Activated CD4-positive, alpha-beta T cell treated with anti-CD3 and anti-CD28 coated beads, Interleukin-2, amount 50 U/mL, for 24 hours (primary cell): ENCODE measurements at regions not wholly inside any gene's neighbourhood (a gene's known extent, or its start where the extent isn't known, plus 50 kb on each side); places are given as distances from the start of the nearest gene placed in this dataset.
"Not testable (repeated sequence)": the region's sequence is repeated elsewhere in the genome, so short reads cannot be mapped to it uniquely, and the experiment has no call there.

ENCODE experiments used
- DNase-seq, 2 donors: peaks; one replicate each; pipeline ENCODE4 v3.0.0-alpha.2; 2020; ENCODE audit warnings: low read depth in 1 of 2, low spot score in 1 of 2

DNA sequence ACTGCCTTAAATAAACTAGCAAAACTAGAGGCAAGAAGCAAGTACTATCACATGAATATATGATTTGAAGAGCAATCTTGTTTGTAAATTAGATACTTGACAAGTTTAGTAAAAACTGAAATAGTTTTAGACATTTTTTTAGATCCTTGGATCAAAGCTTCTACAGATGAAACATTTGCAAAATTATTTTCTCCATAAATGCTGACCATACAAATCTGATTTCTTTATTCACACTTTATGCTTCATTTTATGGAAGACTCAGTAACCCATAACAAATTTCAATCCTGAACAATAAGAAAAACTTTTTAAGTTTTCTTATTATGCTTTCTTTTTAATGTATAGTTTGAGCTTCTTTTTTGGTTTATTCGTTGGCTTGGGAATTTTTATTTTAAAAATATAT is 750.2 kb upstream of the SLITRK5 start:
- DNase-seq: no peak

DNA sequence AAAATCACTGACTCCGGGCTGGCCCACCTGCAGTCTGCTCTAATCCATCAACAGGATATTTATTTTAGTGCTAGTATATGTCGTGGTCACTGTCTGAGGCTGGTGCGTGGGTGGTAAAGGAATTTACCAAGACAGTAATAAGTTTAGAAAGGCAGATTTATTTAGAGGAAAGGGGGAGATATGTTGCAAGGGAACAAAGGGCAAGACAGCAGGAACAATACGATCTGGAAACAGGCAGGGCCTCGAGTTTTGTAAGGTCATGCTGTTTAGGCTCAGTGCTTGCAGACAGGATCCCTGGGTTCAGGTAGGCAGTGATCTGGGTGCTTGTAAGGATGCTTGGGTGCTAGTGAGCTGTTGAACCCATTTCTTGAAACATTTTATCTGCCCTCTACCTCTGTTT is 748.2 kb upstream of the SLITRK5 start:
- no peak for DNase-seq

DNA sequence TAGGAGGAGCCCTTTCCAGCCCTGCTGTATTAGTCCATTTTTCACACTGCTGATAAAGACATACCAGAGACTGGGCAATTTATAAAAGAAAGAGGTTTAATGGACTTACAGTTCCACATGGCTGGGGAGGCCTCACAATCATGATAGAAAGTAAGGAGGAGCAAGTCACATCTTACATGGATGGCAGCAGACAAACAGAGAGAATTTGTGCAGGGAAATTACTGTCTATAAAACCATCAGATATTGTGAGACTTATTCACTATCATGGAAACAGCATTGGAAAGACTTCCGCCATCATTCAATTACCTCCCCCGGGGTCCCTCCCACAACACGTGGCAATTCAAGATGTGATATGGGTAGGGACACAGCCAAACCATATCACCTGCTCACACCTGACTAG is 744.3 kb upstream of the SLITRK5 start:
- not testable (repeated sequence) for DNase-seq

DNA sequence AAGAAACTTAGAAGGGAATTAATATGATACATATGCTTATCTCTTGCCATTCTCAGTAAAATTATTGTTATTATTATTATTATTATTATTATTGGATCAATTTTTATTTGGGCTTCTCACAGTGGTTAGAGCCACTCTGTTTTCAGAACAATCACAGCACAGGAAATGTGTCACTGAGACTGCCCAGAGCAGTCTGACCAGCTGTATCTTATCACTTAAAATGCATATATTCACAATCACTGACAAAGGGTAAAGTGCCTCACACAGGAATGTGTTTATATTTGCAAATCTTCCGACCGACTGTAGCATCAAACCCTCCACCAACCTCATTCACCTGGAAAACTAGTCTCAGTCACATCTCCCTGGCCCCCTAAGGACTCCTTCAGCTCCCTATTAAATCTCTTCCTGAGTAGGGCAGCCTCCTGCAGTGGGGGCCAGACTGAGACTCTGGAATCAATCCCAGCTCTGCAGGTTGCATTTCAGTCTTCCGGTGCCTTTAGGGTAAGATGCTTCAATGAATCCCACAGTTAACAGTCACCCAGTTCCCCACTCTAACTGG is 738.3 kb upstream of the SLITRK5 start:
- no peak for DNase-seq

DNA sequence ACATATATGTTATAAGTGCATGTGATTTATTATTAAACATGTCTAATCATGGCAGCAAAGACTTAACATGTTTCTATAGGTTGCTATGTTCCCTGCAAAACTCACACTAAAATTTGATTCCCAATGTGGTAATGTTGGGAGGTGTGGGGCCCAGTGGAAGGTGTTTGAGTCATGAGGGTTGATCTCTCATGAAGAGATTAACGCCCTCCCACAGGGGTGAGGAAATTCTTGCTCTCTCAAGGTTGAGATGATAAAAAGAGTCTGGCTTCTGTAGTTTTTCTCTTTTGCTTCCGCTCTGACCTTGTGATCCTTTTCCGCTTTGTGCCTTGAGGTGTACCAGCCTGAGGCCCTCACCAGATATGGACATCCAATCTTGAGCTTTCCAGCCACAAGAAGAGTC is 737.5 kb upstream of the SLITRK5 start:
- no peak for DNase-seq

DNA sequence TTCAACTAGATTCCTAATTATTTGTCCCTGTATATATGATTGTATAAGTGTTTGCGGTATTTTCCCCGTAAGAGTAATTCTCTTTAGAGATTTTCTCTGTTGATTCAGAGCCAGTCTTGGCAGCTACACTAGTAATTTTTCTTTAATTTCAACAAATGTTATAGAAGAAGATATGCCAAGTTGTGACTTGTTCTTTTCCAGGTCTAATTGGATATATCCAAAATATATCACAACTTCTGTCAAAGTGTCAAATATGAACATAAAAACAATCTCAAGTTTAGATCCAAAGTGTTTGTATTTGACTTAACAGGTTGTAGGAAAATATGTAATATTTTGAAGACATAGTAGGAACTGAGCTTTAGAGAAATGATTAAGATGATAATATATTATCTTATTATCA is 733.9 kb upstream of the SLITRK5 start:
- no peak for DNase-seq

DNA sequence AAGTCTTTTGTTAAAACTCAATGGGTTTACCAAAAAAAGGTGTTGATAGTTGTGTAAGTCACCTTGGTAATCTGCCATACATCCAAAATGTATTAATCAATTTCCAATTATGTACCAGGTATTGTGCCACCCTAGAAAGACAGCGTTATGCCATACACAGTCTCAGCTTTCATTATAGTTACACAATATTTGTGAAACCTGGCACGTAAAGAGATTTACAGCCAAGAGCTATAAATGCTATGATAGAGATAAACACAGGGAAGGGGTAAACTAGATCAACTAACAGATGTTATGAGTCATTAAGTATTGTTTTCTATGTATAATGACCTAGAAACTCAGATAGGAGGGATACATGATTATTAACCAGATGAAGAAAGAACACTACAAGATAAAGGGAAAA is 725.6 kb upstream of the SLITRK5 start:
- DNase-seq: no peak

DNA sequence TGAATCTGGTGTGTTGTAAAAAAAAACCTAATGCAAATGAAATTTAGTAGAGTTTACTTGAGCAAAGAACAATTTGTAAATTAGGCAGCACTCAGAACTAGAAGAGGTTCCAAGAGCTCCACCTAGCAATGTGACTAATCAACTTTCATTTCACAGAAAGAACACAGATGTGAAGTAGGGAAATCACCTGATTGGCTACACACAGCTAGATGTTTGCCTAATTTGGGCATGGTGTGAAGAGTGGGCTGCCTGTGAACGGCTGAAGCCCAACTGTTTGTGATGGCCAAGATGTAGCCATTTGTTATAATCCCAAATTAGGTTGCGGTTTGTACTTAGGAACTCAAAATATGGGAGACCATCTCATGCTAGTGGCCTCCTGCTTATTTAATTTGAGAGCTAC is 724.4 kb upstream of the SLITRK5 start:
- no peak for DNase-seq

DNA sequence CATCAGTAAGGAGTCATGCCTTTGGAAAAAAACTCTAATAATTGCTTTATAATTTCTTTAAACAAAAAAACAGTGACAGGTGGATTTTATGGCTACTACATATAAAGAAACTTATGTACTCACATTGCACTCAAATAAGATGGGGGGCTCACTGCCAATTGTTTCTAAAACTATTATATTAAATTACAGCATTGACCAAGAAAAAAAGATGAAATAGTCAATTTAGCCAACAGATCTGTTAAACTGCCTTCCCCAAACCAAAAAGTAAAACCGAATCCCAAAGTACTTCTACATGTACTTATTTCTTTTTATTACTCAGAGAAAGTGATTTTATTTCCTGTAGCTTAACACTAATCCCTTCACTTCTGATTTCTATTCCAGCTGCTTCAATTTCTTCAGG is 716.8 kb upstream of the SLITRK5 start:
- DNase-seq: no peak

DNA sequence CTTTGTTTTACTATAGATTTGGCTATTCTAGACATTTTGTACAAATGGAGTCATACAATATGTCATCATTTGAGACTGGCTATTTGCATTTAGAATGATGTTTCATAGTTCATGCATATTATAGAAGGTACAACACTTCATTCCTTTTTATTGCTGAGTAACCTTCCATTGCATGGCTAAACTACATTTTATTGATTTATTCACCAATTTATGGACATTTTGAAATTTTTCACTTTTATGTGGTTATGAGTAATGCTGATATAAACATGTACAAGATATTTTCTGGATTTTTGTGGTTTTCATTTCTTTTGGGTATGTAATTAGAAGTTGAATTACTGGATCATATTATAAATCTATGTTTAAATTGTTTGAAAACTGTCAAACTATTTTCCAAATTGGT is 710.3 kb upstream of the SLITRK5 start:
- DNase-seq: no peak

DNA sequence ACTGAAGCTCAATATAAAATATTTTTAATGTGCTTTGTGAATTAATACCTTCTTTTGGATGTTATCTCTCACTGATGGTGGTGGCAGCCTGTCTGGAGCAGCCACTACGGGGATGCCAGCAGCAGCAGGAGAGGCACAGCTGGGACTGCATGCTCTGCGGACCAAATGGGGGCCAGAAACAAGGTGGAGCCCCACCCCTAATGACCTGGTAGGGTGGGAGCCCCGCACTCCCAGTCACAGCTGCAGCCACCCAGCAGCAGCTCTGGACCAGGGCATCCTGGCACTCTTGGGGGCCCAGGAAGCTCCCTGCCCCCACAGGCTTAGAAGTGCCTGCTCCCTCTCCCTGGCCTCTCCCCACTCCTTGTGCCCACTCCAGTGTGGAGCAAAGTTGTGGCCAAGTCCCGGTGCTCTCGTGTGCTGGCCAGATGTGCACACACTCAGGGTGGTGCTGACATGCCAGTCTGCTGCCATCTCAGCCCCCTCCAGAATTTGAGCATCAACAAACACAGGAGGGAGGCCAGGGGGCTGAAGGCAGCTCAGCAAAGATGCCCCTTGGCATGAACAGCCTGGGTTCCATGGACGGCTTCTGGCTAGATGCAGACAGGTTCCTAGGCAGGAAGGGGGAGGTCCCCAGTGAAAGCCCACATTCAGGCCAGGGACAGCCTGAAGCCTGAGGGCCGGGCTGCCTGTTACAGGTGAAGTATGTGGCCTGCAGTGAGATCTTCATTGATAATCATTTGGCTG is 696.7 kb upstream of the SLITRK5 start:
- no peak for DNase-seq

DNA sequence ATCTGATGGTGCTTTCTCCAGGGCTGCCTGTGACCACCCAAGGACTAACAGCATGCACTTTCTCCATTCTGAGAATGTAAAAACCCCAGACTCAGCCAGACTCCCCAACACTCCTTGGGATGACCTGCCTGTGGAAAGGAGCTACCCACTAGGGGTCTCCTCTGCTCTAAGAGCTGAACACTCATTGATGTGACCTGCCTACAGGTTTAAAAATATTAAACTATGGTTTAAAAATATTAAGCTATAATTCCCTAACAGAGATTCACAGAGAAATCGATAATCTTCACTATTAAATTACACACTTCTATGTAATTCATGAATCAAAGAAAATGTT is 696.2 kb upstream of the SLITRK5 start:
- no peak for DNase-seq

DNA sequence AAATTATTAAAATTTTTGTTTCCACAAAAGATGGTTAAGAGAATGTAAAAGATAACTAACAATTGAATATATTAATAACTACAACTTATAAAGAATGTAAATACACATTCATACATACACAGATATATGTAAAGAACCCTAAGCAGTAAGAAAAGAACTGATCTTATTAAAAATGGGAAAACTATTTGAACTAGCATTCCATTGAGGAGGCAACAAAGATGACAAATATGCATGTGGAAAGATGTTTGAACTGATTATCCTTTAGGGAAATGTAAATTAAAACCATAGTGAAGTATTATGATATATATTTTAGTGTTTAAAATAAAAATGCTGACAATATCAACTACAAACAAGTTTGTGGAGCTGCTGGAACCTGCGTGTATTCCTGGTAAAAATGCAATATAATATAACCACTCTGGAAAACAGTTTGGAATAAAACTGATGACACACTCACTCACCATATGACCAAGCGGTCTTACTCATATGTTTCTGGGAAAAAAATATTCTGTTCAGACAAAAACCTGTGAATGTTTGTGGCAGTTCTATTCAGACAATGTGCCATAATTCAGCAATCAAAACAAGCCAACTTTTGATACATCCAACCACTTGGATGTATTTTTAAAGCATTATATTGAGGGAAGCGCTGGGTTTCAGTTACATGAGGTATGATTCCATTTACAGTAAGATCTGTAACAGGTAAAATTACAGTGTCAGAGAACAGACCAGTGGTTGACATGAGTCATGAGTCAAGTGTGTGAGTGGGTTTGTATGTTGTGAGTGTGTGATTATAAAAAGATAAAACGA is 694.4 kb upstream of the SLITRK5 start:
- DNase-seq: no peak

DNA sequence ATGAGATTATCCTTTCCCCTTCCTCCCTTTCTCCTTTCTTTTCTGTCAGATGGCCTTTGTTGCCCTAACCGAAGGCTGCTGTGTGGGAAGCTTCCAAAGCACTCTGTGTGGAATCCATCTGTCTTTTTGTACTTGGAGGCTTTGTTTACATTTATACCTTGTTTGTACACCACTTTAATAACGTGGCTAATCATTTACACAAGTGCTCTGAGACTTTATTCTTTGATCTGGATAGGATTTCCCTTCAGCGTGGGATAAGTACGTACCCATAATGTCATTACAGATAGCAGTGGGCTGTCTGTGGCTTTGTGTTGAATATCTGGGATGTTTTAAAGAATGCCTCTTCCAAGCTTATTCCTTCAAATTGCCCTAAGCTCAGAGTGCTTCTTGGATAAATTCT is 684.7 kb upstream of the SLITRK5 start:
- no peak for DNase-seq

DNA sequence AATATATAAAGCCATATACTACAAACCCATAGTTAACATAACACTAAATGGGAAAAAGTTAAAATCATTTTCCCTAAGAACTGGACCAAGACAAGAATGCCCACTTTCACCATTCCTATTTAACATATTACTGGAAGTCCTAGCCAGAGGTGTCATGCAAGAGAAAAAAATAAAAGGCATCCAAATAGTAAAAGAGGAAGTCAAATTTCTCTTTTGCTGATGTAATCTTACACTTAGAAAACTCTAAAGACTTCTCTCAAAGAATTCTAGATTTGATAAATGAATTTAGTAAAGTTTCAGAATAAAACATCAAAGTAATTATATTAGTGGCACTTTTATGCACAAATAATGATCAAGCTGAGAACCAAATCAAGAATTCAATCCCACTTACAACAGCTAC is 678.9 kb upstream of the SLITRK5 start:
- no peak for DNase-seq

DNA sequence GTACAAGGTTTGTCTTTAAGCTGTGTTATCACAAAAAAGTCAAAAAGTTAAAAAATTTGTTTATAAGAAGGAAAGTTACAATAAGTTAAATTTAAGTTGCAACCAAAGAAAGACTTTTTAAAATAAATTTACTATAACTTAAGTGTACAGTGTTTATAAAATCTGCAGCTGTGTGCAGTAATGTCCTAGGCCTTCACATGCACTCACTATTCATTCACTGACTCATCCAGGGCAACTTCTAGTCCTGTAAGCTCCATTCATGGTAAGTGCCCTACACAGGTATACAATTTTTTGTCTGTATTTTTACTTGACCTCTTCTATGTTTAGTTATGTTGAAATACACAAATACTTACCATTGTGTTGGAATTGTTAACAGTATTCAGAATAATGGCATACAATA is 667.9 kb upstream of the SLITRK5 start:
- DNase-seq: no peak

DNA sequence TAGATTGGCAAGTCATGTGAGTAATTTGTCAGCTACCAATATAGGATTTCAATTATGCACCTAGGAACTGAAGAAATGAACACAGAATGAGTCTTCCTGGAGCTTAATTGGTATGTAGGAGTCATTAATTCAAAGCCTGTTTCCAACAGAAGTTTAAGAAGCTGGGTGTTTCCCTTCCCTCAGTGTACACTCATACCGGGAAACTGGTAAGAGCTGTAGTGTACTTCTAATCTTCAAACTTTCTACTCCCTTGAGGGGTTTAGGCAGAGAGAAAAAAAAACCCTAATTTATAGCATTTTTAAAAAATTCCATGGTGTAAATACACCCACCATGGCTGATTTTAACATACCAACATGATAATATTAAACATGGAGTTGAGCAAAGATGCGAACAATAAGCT is 665.7 kb upstream of the SLITRK5 start:
- DNase-seq: no peak

DNA sequence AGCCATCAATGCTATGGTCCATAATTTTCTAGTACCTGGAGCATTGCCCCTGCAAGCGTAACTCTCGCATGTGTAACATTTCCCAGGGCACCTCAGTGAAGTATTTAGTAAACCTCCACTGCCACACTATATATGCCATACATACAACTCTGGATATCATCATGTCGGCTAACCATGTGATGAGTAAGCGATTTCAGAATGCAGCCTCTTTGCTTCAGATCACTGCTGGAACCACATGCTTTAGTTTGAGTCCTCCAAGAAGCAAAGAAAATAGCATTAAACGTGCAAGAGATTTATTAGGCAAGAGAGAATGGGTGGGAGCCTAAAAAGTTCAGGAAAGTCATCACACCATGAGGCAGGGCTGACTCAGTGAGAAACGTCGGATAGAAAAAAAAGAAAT is 635.6 kb upstream of the SLITRK5 start:
- no peak for DNase-seq

DNA sequence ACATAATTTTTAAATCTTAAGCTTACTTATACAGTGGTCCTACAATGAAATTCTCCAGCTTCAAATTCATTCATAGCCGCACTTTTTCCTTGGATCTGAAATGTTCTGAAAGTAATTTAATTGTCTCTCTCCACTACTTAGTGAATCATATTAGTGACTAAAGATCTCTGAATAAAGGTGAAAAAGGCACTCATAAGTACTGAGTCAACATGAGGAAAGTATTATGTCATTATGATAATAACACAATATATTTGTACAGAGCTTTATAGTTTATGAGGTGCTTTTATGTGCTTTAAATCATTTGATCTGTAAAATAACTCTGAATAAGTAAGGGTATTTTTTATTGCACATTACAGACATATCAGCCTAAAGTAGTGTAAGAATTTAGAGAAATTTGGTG is 628.2 kb upstream of the SLITRK5 start:
- no peak for DNase-seq

DNA sequence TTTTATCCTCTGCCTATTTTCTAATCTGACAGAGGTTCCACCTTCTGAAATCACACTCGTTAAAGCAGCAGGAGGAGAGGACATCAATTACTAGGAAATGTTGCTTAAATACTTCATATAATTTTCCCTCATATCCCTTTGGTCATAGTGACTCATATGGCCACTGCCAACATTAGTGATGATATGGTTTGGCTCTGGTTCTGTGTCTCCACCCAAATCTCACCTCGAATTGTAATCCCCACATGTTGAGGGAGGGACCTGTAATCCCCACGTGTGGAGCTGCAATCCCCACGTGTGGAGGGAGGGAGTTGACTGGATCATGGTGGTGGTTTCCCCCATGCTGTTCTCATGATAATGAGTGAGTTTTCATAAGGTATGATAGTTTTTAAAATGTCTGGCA is 618.4 kb upstream of the SLITRK5 start:
- DNase-seq: no peak

DNA sequence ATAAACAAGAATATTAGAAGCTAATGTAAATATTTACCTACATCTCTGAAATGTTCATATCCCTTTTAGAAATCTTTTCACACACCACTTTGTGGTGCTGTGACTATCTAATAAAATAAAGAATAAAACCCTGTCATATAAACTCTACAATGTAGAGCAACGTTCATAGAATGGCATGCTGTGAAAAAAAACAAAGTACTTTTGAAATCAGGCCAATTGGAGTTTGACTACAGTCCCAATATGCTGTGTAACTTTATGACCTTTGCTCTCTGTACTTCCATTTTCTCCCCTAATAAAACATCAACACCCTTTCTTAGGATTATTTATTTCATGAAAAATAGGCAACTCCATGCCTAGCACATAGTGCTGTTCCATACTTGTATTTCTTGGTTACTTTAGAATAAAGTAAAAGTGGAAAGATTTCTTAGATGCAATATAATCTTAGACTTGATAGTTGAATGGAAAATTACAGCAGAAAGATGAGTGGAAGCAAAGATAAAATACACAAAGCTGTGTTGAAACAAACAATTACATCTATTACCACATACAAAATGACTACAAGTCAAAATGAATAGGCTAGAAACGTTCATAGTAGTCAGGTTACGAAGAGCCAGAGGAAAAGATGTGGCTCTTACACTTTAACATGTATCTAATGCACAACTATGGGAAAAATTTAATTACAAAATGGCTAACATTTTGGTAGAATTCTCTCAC is 613.2 kb upstream of the SLITRK5 start:
- DNase-seq: no peak

DNA sequence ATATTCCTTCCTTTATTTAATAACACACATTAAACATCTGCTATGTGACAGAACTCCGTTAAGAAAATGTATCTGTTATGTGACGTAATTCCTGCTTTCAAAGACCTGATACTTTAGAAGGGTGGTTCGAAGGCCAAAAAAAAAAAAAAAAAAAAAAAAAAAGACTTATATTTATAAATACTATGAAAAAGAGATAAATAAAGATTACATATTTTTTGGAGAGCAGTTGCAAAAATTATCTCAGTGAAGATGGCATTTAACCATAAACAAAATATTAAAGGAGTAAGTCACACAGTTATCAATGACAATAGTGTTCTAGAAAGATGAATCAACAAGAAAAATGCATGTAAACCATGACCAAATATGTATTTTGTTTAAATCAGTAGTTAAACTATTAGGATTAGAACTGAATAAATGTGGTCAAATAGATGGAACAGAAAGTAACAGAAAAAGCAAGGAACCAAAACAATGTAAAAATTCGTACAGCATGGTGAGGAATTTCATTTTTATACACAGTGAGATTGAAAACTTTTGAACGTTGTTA is 612.3 kb upstream of the SLITRK5 start:
- DNase-seq: no peak
